CD4-positive, alpha-beta memory T cell (primary cell): ENCODE measurements at regions not wholly inside any gene's neighbourhood (a gene's known extent, or its start where the extent isn't known, plus 50 kb on each side); places are given as distances from the start of the nearest gene placed in this dataset.

ENCODE experiments used
- CTCF ChIA-PET: fragments of 350-600 bp; sonication (Branson Sonifier 250); formaldehyde crosslinking; loops from one replicate; lab custom pipeline; 2021; ENCODE audit warnings: inconsistent platforms; ENCODE audit not compliant: partially characterized antibody; lab: Charles Lee
- POLR2A ChIA-PET: fragments of 350-600 bp; sonication (Branson Sonifier 250); formaldehyde crosslinking; loops from one replicate; lab custom pipeline; 2021; ENCODE audit not compliant: partially characterized antibody; lab: Charles Lee
- DNase-seq, 5 donors: peaks; one replicate each; pipeline versions ENCODE4 v3.0.0 to v3.0.0-alpha.2; 2020 to 2022; ENCODE audit warnings: mixed read lengths in 1 of 5
- H3K27ac ChIP-seq: one replicate; pipeline ENCODE4 v1.7.0; 2013; ENCODE audit warnings: low read depth, low read length
- H3K27me3 ChIP-seq: 2 replicates; pipeline ENCODE4 v1.7.0; 2013; ENCODE audit warnings: mild to moderate bottlenecking, low read length, moderate library complexity; ENCODE audit not compliant: insufficient read depth
- H3K36me3 ChIP-seq: 2 replicates; pipeline ENCODE4 v1.7.0; 2013; ENCODE audit warnings: mild to moderate bottlenecking, low read length, moderate library complexity; ENCODE audit not compliant: insufficient read depth
- H3K4me1 ChIP-seq: 2 replicates; pipeline ENCODE4 v1.7.0; 2013; ENCODE audit warnings: mild to moderate bottlenecking, low read length, moderate library complexity; ENCODE audit not compliant: insufficient read depth
- H3K4me3 ChIP-seq, 2 donors: one replicate each; pipeline ENCODE4 v1.7.0; 2013; ENCODE audit warnings: low read length in 2 of 2, mild to moderate bottlenecking in 1 of 2
- H3K9me3 ChIP-seq, 2 donors: one replicate each; pipeline ENCODE4 v1.7.0; 2013; ENCODE audit warnings: low read length in 2 of 2, control low read depth in 1 of 2; ENCODE audit not compliant: control insufficient read depth in 1 of 2
- H3K27ac Mint-ChIP-seq, 7 donors: one replicate each; pipeline ENCODE4 v1.8.0; 2020 to 2021; ENCODE audit warnings: mixed read lengths in 7 of 7, mild to moderate bottlenecking in 6 of 7, inconsistent platforms in 3 of 7, moderate library complexity in 3 of 7
- H3K27me3 Mint-ChIP-seq, 2 donors: one replicate each; pipeline ENCODE4 v1.8.0; 2020 to 2021; ENCODE audit warnings: mixed read lengths in 2 of 2
- H3K36me3 Mint-ChIP-seq, 2 donors: one replicate each; pipeline ENCODE4 v1.8.0; 2020 to 2021; ENCODE audit warnings: mixed read lengths in 2 of 2, inconsistent platforms in 1 of 2, mild to moderate bottlenecking in 1 of 2
- H3K4me1 Mint-ChIP-seq, 4 donors: one replicate each; pipeline ENCODE4 v1.8.0; 2020 to 2021; ENCODE audit warnings: mixed read lengths in 4 of 4, mild to moderate bottlenecking in 1 of 4
- H3K4me3 Mint-ChIP-seq, 8 donors: one replicate each; pipeline ENCODE4 v1.8.0; 2020 to 2021; ENCODE audit warnings: mixed read lengths in 8 of 8, mild to moderate bottlenecking in 7 of 8, moderate library complexity in 6 of 8, inconsistent platforms in 3 of 8
- H3K9me3 Mint-ChIP-seq, 8 donors: one replicate each; pipeline ENCODE4 v1.8.0; 2020 to 2021; ENCODE audit warnings: mixed read lengths in 8 of 8, mild to moderate bottlenecking in 5 of 8, inconsistent platforms in 3 of 8, moderate library complexity in 1 of 8
- intact Hi-C: fragments of 100-400 bp; cut with micrococcal nuclease; formaldehyde crosslinking; loops from one replicate; pipeline ENCODE4 v1.15.1; 2023

DNA sequence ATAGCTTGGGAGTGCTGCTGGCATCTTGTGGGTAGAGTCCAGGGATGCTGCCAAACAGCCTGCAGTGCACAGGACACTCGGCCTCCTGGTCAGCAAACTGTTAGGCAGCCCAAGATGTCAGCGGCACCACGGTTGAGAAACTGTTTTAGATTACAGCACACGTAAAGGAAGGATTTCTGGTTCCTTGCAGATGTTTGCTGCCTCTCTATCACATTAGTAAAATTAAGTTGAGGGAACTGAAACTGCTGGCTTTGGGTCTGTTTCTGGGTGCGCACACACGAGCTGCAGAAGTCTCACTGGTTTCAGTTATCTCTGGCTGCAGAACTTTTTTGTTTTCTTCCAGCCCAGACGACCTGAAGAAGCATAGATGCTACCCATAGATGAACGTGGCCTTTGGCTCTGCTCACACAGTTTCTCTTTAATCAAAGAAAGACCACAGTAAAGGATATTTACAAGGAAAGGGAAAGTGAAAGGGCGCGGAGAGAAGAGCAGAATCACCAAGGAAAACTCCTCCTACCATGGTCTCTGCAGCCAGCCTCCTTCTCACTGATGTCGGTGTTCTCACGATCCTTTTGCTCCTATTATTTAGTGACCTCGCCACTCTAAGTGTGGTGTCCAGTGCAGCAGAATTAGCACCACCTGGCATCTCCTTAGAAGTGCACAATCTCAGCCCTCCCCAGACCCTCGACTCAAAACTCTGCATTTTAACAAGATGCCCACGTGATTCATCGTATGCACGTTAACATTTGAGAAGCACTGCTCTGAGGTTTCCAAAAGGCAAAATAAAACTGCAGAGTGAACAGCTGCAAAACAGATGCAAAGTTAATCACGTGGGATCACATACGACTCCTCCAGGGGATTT lies 50.6 kb upstream of the AKAP13 start:
- intact Hi-C loops: loop anchor here (5.0 kb wide), 1 partner anchor 378 kb away; no protein-coding TSS in a partner anchor
- peak overlapping the region; percentile 92 to 98 (median 95) for H3K4me3 Mint-ChIP-seq
- no peaks in the 10 kb centered on the region for H3K9me3 ChIP-seq

More for the DNA sequence above, 50.6 kb upstream of the AKAP13 start:
- Histone ChIP-seq H3K4me1 (peaks cover 28% of the 10 kb centered on the region), H3K27ac (peak overlapping the region; percentile 62), H3K4me3 (peak overlapping the region; percentile 55 to 66), H3K27me3 (no peaks in the 10 kb centered on the region), H3K36me3 (no peaks in the 10 kb centered on the region)
- Mint-ChIP-seq H3K27ac (peak overlapping the region; percentile 78 to 96 (median 95)), H3K9me3 (no peaks in the 10 kb centered on the region), H3K36me3 (no peaks in the 10 kb centered on the region), H3K4me1 (peaks cover 33 to 52% (median 44%) of the 10 kb centered on the region in 4 donors), H3K27me3 (no peaks in the 10 kb centered on the region)
- ChIA-PET POLR2A (interaction anchor here (0.7 to 5.6 kb wide), 12 partner anchors 13 to 373 kb away, joined by 3 to 89 read pairs (median 6); partner anchors contain the start of gene AKAP13), CTCF (interaction anchor here (0.8 to 6.3 kb wide), 14 partner anchors 12 to 510 kb away, joined by 3 to 124 read pairs (median 12); partner anchors contain the start of gene AKAP13)
- DNase-seq: peak; percentile 45 to 53 (median 48)
